Muscle of leg (tissue), 3 donors: ENCODE measurements at regions not wholly inside any gene's neighbourhood (a gene's known extent, or its start where the extent isn't known, plus 50 kb on each side); places are given as distances from the start of the nearest gene placed in this dataset.
"Not testable (repeated sequence)": the region's sequence is repeated elsewhere in the genome, so short reads cannot be mapped to it uniquely, and the experiment has no call there.

Experiments
- DNase-seq: peaks from one replicate; pipeline ENCODE4 v3.0.0; 2013
- H3K27ac ChIP-seq: one replicate; pipeline ENCODE4 v1.5.1; 2013; ENCODE audit warnings: mild to moderate bottlenecking, low read length, control low read depth
- H3K27me3 ChIP-seq: one replicate; pipeline ENCODE4 v1.6.1; 2013; ENCODE audit warnings: low read length; ENCODE audit not compliant: control insufficient read depth, insufficient read depth
- H3K36me3 ChIP-seq: one replicate; pipeline ENCODE4 v1.6.1; 2013; ENCODE audit warnings: low read length; ENCODE audit not compliant: control insufficient read depth, insufficient read depth
- H3K4me1 ChIP-seq: one replicate; pipeline ENCODE4 v1.6.1; 2013; ENCODE audit warnings: low read length; ENCODE audit not compliant: control insufficient read depth, insufficient read depth
- H3K4me3 ChIP-seq: one replicate; pipeline ENCODE4 v1.5.1; 2013; ENCODE audit warnings: low read length, control low read depth
- H3K9me3 ChIP-seq: replicated peaks from 2 replicates; pipeline ENCODE4 v1.6.1; 2013; ENCODE audit warnings: low read depth, low read length; ENCODE audit not compliant: control insufficient read depth
- WGBS: methylation state at CpG from one replicate; pipeline ENCODE4 v1.1.5; 2013; ENCODE audit warnings: missing lambda C conversion rate; ENCODE audit not compliant: insufficient coverage; 5-methylcytosine and 5-hydroxymethylcytosine counted together

DNA sequence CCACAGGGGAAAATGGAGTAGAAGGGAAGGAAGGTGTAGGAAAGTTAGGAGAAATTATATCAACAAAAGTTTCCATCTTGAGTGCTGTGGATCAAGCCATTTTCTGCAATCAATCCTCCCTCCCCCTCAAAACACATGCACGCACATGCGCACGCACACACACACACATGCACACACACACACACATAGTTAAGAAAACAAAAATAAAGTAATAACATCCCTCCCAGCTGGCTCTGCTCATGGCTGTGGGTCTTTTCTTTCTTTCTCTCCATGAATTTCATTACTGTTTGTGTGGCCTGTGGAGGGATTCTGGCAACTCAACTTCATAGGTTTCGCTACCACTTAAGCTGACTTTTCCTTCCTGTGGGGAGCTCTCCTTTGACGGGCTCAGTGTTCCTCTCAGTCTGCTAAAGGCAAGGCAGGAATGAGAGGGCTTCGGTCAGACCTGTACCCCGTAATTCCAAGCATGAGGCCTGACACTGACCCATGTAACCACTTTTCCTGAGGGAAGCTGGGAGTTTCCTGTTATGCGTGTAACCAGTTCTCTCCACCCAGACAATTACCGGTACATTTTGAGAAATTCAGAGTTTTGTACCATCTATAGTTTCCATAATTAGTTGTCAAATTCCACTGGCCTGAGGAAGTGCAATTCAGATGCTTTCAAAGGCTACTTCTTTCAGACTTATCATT, 79.8 kb downstream of the ZNF92 start:
- DNase-seq, result peak; percentile 8
- WGBS, result no CpG with 5 or more reads among the region's 9 CpGs
- Histone ChIP-seq H3K27me3 (no peaks in the 10 kb centered on the region), H3K4me1 (no peaks in the 10 kb centered on the region), H3K9me3 (no peaks in the 10 kb centered on the region), H3K4me3 (no peak overlapping the region), H3K27ac (no peak overlapping the region), H3K36me3 (no peaks in the 10 kb centered on the region)

DNA sequence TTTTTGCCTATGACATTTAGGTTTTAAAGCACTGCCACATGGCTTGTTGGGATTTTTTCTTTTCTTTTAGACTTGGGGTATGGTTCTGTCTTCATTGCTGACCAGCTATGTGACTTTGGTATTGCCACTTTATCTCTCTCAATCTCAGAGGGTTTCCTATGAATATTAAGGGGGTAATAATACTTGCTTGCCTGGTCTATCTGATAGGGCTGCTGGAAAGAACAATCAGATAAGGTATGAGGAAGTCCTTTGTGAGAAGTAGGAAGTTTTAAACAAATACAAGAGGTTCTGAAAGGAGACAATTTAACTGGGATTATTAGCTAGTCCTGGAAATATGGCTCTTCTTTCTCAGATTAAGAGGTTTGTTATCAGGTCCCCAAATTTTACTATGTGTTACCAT, 80.8 kb downstream of the ZNF92 start:
- DNase-seq, result no peak
- Histone ChIP-seq H3K4me3 (no peak overlapping the region), H3K4me1 (no peaks in the 10 kb centered on the region), H3K27me3 (no peaks in the 10 kb centered on the region), H3K27ac (no peak overlapping the region), H3K9me3 (no peaks in the 10 kb centered on the region), H3K36me3 (no peaks in the 10 kb centered on the region)

DNA sequence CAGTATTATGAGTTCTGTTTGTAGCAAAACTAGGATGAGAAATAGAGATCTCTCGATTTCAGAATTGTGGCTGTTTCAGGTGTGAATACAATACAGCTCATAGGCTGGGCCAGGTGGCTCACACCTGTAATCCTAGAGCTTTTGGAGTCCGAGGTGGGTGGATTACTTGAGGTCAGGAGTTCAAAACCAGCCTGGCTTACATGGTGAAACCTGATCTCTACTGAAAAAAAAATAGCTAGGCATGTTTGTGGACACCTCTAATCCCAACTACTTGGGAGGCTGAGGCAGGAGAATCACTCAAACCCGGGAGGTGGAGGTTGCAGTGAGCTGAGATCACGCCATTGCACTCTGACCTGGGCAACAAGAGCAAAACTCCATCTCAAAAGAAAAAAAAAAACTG, 81.4 kb downstream of the ZNF92 start:
- H3K27me3 ChIP-seq, DNase-seq, H3K36me3 ChIP-seq, H3K27ac ChIP-seq, H3K4me1 ChIP-seq, H3K4me3 ChIP-seq, H3K9me3 ChIP-seq: not testable (repeated sequence)
- 50% methylated on average over 1 of the region's 4 CpGs for WGBS

DNA sequence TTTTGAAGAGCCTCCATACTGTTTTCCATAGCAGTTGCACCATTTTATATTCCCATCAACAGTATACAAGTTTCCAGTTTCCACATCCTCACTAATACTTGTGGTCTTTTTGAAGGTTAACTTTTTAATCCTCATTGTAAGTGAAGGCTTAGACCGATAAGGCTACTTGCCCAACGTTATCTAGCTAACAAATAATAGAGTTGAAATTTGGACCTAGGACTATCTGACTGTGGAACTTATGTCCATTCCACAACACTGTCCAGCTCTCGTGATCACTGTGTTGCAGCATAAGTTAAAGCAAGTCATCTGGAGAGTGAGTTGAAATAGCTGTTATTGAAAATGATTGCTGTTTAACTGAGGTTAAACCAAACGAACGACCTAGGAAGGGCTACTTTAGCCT, 84.0 kb downstream of the ZNF92 start:
- DNase-seq, result no peak
- Histone ChIP-seq H3K4me3 (no peak overlapping the region), H3K4me1 (no peaks in the 10 kb centered on the region), H3K9me3 (no peaks in the 10 kb centered on the region), H3K27ac (no peak overlapping the region), H3K27me3 (no peaks in the 10 kb centered on the region), H3K36me3 (no peaks in the 10 kb centered on the region)
- no CpG with 5 or more reads among the region's 5 CpGs for WGBS

DNA sequence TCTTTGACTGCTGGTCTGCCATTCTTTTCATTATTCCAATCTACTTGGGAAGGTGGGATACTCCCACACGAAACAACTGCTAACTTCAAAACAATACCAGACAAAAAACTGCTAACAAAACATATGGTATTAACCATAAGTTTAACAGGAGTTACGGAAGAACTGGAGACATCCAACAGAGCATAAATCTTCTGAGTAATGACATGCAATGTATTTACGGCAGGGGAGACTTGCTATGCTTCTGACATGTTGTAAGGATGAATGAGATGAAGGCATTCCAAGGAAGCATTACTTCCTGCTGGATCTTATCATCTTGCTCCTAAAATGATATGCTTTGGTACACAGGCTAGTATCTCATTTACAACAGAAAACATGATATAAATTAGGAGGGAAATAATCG, 85.8 kb downstream of the ZNF92 start:
- no peak for DNase-seq
- no peaks in the 10 kb centered on the region for H3K36me3 ChIP-seq
- H3K27ac ChIP-seq, result no peak overlapping the region
- no peaks in the 10 kb centered on the region for H3K27me3 ChIP-seq
- no CpG with 5 or more reads among the region's 4 CpGs for WGBS
- H3K9me3 ChIP-seq, result no peaks in the 10 kb centered on the region
- H3K4me1 ChIP-seq, result no peaks in the 10 kb centered on the region
- H3K4me3 ChIP-seq, result no peak overlapping the region

DNA sequence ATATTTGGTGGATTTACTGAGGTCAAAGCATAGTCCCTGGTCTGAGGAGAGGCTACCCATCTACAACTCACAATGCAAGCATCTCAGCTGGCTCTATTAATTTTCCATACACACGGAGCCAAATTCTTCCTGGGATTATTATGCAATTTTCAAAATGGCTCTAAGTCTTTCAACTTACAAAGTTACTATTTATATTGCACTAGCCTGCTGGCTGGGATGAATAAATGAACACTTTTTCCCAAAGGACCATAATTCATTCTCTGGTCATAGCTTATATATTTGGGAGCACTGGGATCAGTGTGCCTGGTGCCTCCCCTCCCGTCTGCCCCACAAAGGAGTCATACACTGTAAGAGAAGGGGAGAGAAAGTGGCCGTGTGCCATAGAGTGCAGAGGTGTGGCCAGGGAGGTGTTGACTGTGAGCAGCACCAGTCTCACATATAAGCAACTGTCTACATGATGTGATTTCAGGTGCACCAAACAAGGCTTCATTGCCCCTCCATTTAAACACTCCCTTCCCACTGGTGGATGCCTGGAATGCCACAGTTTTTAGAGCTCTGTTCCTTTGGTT, 88.6 kb downstream of the ZNF92 start:
- H3K36me3 ChIP-seq, result no peaks in the 10 kb centered on the region
- H3K4me3 ChIP-seq, result no peak overlapping the region
- DNase-seq, result no peak
- H3K27ac ChIP-seq, result no peak overlapping the region
- no peaks in the 10 kb centered on the region for H3K4me1 ChIP-seq
- no CpG with 5 or more reads among the region's 3 CpGs for WGBS
- no peaks in the 10 kb centered on the region for H3K9me3 ChIP-seq
- no peaks in the 10 kb centered on the region for H3K27me3 ChIP-seq

DNA sequence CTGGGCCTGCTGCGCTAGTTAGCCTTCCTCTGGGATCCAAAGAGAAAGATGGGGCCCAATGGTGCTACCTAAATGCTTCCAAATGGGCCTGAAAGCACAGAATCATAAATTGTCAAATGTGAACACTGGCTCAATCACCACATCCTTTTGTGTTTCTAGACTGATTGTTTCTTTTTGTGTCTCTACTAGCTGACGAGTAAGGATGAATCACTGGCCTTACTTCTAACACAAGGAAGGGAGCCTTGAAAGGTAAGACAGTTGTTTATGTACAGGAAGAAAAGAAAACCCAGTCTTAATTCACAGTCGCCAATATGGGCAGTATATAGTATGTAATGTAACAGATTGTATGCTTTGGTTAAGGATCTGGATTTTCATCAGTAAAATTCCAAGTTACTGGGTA, 89.5 kb downstream of the ZNF92 start:
- WGBS, result 56% methylated on average over 1 of the region's 3 CpGs
- Histone ChIP-seq H3K4me3 (no peak overlapping the region), H3K4me1 (no peaks in the 10 kb centered on the region), H3K27me3 (no peaks in the 10 kb centered on the region), H3K9me3 (no peaks in the 10 kb centered on the region), H3K27ac (no peak overlapping the region), H3K36me3 (no peaks in the 10 kb centered on the region)
- DNase-seq, result no peak

DNA sequence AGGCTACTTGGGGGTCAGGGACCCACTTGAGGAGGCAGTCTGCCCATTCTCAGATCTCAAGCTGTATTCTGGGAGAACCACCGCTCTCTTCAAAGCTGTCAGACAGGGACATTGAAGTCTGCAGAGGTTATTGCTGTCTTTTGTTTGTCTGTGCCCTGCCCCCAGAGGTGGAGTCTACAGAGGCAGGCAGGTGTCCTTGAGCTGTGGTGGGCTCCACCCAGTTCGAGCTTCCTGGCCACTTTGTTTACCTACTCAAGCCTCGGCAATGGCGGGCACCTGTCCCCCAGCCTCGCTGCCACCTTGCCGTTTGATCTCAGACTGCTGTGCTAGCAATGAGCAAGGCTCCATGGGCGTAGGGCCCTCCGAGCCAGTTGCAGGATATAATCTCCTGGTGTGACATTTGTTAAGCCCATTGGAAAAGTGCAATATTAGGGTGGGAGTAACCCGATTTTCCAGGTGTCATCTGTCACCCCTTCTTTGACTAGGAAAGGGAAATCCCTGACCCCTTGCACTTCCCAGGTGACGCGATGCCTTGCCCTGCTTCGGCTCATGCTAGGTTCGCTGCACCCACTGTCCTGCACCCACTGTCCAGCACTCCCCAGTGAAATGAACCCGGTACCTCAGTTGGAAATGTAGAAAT, 96.4 kb downstream of the ZNF92 start:
- H3K9me3 ChIP-seq, H3K4me3 ChIP-seq, H3K4me1 ChIP-seq, H3K36me3 ChIP-seq, H3K27ac ChIP-seq, H3K27me3 ChIP-seq, DNase-seq: not testable (repeated sequence)
- 87% methylated on average over 9 of the region's 14 CpGs for WGBS

DNA sequence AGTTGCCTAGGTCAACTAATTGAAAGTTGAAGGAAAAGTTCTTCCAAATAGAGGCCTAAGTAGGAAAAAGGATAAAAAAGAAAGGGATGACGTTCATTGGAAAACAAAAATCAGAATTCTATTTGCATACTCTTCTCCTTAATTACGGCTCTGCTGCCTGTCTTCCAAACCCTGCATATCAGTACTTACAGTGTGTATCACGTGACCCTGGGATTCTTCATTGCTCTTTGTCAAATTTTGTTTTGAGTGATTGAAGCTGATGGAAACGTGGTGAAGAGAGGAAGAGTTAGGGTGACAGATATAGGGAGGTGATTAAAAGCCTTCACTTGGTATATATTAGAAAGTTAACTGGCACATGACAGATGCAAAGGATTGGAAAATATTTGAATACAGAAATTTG, 97.9 kb downstream of the ZNF92 start:
- H3K9me3 ChIP-seq, result no peaks in the 10 kb centered on the region
- DNase-seq, result no peak
- H3K4me1 ChIP-seq, result no peaks in the 10 kb centered on the region
- H3K27me3 ChIP-seq, result no peaks in the 10 kb centered on the region
- no peak overlapping the region for H3K4me3 ChIP-seq
- H3K36me3 ChIP-seq, result no peaks in the 10 kb centered on the region
- no peak overlapping the region for H3K27ac ChIP-seq
- WGBS, result 56% methylated on average over 1 of the region's 4 CpGs

DNA sequence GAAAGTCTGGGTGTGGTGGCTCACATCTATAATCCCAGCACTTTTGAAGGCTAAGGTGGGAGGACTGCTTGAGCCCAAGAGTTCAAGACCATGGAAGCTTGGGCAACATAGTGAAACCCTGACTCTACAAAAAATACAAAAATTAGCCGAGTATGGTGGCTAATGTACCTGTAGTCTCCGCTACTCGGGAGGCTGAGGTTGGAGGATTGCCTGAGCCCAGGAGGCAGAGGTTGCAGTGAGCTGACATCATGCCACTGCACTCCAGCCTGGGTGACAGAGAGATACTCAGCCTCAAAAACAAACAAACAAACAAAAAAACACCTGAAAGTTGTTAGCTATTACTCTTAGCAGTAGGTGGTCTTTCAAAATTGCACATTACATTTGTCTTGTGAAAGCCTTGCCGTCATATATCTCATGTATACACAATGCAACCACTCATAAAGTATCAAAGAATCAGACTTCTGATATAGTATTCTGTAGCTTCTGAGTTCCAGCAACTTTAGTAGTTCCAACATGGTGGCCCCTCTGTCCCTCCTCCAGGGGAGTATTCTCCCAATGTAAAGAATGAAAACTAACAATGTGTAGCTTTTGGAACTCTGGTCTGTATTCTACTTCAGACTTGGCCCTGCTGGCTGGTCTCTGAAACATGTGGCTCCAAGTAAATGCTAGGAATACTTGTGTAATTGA, 101.5 kb downstream of the ZNF92 start:
- Histone ChIP-seq H3K27me3 (no peaks in the 10 kb centered on the region), H3K4me1 (no peaks in the 10 kb centered on the region), H3K9me3 (peaks cover 20% of the 10 kb centered on the region), H3K4me3 (no peak overlapping the region), H3K36me3 (no peaks in the 10 kb centered on the region), H3K27ac (no peak overlapping the region)
- WGBS, result no CpG with 5 or more reads among the region's 4 CpGs
- no peak for DNase-seq
